Fibroblast of villous mesenchyme (primary cell): ENCODE measurements at regions not wholly inside any gene's neighbourhood (a gene's known extent, or its start where the extent isn't known, plus 50 kb on each side); places are given as distances from the start of the nearest gene placed in this dataset. TPM values are rescaled to one million over a fixed set of nuclear protein-coding genes. Genes with fewer than 3 reads are reported as not detected.

Experiments used
- DNase-seq: peaks from one replicate; pipeline ENCODE4 v3.0.0-alpha.2; 2010; ENCODE audit warnings: low read depth
- H3K4me3 ChIP-seq: 2 replicates; pipeline ENCODE4 v1.5.1; 2011; ENCODE audit warnings: low read depth, mild to moderate bottlenecking, low read length
- small RNA-seq: library from RNA; depleted of rRNA; stranded (forward); fragments of <200 nt; gene quantifications from one replicate; pipeline ENCODE3, GENCODE V24; 2012
- TF ChIP-seq, protein P1 (sequence below): IDR thresholded peaks from 2 replicates; pipeline ENCODE4 v1.5.1; 2012; ENCODE audit warnings: low read depth, mild to moderate bottlenecking, low read length; ENCODE audit not compliant: insufficient read depth

GRCh38 chr14:65357113-65357512 is 55.4 kb upstream of the FUT8 start:
- TF ChIP-seq, protein P1, sequence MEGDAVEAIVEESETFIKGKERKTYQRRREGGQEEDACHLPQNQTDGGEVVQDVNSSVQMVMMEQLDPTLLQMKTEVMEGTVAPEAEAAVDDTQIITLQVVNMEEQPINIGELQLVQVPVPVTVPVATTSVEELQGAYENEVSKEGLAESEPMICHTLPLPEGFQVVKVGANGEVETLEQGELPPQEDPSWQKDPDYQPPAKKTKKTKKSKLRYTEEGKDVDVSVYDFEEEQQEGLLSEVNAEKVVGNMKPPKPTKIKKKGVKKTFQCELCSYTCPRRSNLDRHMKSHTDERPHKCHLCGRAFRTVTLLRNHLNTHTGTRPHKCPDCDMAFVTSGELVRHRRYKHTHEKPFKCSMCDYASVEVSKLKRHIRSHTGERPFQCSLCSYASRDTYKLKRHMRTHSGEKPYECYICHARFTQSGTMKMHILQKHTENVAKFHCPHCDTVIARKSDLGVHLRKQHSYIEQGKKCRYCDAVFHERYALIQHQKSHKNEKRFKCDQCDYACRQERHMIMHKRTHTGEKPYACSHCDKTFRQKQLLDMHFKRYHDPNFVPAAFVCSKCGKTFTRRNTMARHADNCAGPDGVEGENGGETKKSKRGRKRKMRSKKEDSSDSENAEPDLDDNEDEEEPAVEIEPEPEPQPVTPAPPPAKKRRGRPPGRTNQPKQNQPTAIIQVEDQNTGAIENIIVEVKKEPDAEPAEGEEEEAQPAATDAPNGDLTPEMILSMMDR, result no peak
- H3K4me3 ChIP-seq, result no peak overlapping the region
- DNase-seq, result peak; percentile 51

DNA sequence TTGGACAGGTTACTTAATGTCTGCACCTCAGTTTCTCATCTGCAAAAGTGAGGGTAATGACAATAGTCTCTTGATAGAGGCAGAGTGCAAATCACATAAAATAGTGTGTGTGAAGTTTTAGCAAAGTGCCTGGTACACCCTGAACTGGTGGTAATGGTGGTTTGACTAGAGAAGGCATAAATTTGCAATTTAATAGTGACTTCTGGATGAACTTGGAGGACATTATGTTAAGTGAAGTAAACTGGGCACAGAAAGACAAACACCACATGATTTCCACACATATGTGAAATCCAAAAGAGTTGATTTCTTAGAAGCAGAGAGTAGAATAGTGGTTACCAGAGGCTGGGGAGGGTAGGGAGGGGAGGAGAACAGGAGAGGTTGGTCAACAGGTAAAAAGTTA is 54.8 kb upstream of the FUT8 start:
- TF ChIP-seq, protein P1, result no peak
- no peak for DNase-seq

DNA sequence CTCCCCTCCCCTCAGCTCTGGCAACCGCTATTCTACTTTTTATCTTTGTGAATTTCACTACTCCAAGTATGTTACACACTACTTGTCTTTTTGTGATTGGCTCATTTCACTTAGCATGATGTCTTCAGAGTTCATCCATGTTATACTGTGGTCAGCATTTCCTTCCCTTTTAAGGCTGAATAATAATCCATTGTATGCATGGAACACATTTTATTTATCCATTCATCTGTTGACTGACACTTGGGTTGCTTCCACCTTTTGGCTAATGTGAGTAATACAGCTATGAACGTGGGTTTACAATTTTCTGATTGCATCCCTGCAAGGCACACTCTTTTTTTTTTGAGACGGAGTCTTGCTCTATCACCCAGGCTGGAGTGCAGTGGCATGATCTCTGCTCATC is 53.0 kb upstream of the FUT8 start:
- TF ChIP-seq, protein P1, result no peak
- no peak for DNase-seq

More for the DNA sequence above, 54.8 kb upstream of the FUT8 start:
- no peak overlapping the region for H3K4me3 ChIP-seq

DNA sequence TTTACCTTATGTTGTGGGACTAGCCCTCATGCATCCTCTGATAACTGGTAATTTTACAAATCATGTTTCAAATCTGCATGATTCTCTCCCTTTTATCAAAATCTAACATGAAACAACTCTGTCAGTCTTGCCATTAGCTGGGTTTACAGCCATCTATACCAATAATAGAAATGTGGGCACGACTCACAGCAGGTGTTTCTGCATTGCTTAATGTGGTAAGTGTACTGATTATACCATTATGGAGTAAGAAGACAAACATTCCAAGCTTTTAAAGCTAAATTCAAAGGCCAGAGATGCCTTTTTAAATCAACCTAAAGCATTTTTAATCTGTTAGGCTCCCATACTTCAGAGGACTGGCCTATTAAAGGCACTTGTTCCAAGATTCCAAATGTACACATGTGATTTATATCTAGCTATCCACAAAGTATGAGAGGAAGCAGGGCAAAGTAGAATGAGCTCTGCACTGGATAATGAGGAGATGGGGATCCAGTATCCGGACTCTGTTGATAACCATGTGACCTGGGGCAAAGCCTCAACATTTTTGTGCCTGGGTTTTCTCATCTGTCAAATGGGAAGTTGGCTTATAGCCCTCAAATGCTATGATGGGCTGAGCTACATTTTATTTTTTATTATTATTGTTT is 52.3 kb upstream of the FUT8 start:
- no peak overlapping the region for H3K4me3 ChIP-seq
- no peak for DNase-seq
- TF ChIP-seq, protein P1, result no peak

More for the DNA sequence above, 53.0 kb upstream of the FUT8 start:
- no peak overlapping the region for H3K4me3 ChIP-seq

DNA sequence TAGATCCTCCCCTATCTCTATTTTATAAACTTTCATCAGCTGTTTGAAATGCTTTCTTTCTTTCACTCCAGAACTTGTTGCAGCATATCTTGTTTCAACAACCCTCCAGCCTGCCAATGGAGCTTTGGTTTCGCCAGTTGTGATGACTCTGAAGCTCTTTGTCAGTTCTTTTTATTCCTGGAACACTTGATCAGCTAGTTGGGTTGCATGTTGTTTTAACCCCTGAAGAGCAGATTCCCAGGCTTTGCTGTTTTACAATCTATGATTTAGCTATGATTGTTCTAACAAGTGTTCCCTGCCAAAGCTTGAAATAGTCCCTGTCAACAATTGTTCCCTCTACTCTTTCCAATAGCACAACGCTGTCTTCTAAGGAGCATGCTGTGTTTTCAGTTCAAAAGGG is 50.6 kb upstream of the FUT8 start:
- TF ChIP-seq, protein P1, result no peak
- peak; percentile 88 for DNase-seq

More for the DNA sequence above, 50.6 kb upstream of the FUT8 start:
- no peak overlapping the region for H3K4me3 ChIP-seq

Small RNAs in the stretch of these regions (small RNA-seq; reads per million reads assigned to genes)
- not detected for gene AL355076.1
- gene MIR4708, result not detected
